Mesendoderm (in vitro differentiated cells): ENCODE measurements at regions not wholly inside any gene's neighbourhood (a gene's known extent, or its start where the extent isn't known, plus 50 kb on each side); places are given as distances from the start of the nearest gene placed in this dataset.
"Not testable (repeated sequence)": the region's sequence is repeated elsewhere in the genome, so short reads cannot be mapped to it uniquely, and the experiment has no call there.

ENCODE experiments used
- DNase-seq: peaks from one replicate; pipeline ENCODE4 v3.0.0; 2013
- H2AK5ac ChIP-seq: 2 replicates; pipeline ENCODE4 v1.6.1; 2013; ENCODE audit warnings: low read length, inconsistent platforms
- H2BK120ac ChIP-seq: 2 replicates; pipeline ENCODE4 v1.6.1; 2013; ENCODE audit warnings: low read depth, mild to moderate bottlenecking, low read length, moderate library complexity, mixed read lengths
- H2BK15ac ChIP-seq: replicated peaks from 2 replicates; pipeline ENCODE4 v1.6.1; 2013; ENCODE audit warnings: low read depth, mild to moderate bottlenecking, moderate library complexity
- H2BK5ac ChIP-seq: 2 replicates; pipeline ENCODE4 v1.6.1; 2013; ENCODE audit warnings: low read length, inconsistent platforms
- H3K18ac ChIP-seq: 2 replicates; pipeline ENCODE4 v1.6.1; 2013; ENCODE audit warnings: mild to moderate bottlenecking, low read length, mixed read lengths
- H3K23ac ChIP-seq: one replicate; pipeline ENCODE4 v1.6.1; 2013; ENCODE audit warnings: low read length
- H3K27ac ChIP-seq: 2 replicates; pipeline ENCODE4 v1.5.1; 2013; ENCODE audit warnings: low read depth, mild to moderate bottlenecking, inconsistent platforms, low read length, moderate library complexity
- H3K27me3 ChIP-seq: 2 replicates; pipeline ENCODE4 v1.6.1; 2013; ENCODE audit warnings: low read length, control low read depth, mild to moderate bottlenecking, inconsistent platforms; ENCODE audit not compliant: insufficient read depth, poor library complexity
- H3K36me3 ChIP-seq: 2 replicates; pipeline ENCODE4 v1.6.1; 2013; ENCODE audit warnings: low read length, inconsistent platforms; ENCODE audit not compliant: control insufficient read depth, insufficient read depth
- H3K4ac ChIP-seq: one replicate; pipeline ENCODE4 v1.6.1; 2013; ENCODE audit warnings: low read depth, mild to moderate bottlenecking, low read length, moderate library complexity
- H3K4me1 ChIP-seq: 2 replicates; pipeline ENCODE4 v1.6.1; 2013; ENCODE audit warnings: low read depth, low read length, inconsistent platforms; ENCODE audit not compliant: control insufficient read depth
- H3K4me2 ChIP-seq: 2 replicates; pipeline ENCODE4 v1.6.1; 2013; ENCODE audit warnings: low read length
- H3K4me3 ChIP-seq: 2 replicates; pipeline ENCODE4 v1.5.1; 2013; ENCODE audit warnings: mild to moderate bottlenecking, low read length
- H3K56ac ChIP-seq: one replicate; pipeline ENCODE4 v1.6.1; 2013; ENCODE audit warnings: low read length
- H3K79me1 ChIP-seq: 2 replicates; pipeline ENCODE4 v1.6.1; 2013; ENCODE audit warnings: low read length, inconsistent platforms
- H3K79me2 ChIP-seq: 2 replicates; pipeline ENCODE4 v1.6.1; 2013; ENCODE audit warnings: mild to moderate bottlenecking, low read length; ENCODE audit not compliant: control insufficient read depth, insufficient read depth
- H3K9ac ChIP-seq: 2 replicates; pipeline ENCODE4 v1.6.1; 2013; ENCODE audit warnings: low read length, inconsistent platforms
- H4K5ac ChIP-seq: one replicate; pipeline ENCODE4 v1.6.1; 2013; ENCODE audit warnings: low read length
- H4K8ac ChIP-seq: one replicate; pipeline ENCODE4 v1.6.1; 2013; ENCODE audit warnings: low read depth, mild to moderate bottlenecking, control low read depth, low read length, moderate library complexity
- WGBS: extraction: QIAGEN DNeasy Blood & Tissue Kit; methylation state at CpG from one replicate; pipeline ENCODE4 v1.1.7; 2013; ENCODE audit warnings: low lambda C conversion rate, missing lambda C conversion rate; ENCODE audit not compliant: insufficient coverage; ENCODE audit errors: extremely low coverage; 5-methylcytosine and 5-hydroxymethylcytosine counted together

- not testable (repeated sequence) for H2BK15ac ChIP-seq, H3K36me3 ChIP-seq, H2AK5ac ChIP-seq, H2BK120ac ChIP-seq, H3K79me2 ChIP-seq, H3K4ac ChIP-seq, H3K4me1 ChIP-seq, H3K23ac ChIP-seq, H3K9ac ChIP-seq, H4K8ac ChIP-seq, H3K27me3 ChIP-seq, H3K27ac ChIP-seq, H3K4me3 ChIP-seq, H3K18ac ChIP-seq, H2BK5ac ChIP-seq, DNase-seq, H3K79me1 ChIP-seq, H3K4me2 ChIP-seq, H4K5ac ChIP-seq, H3K56ac ChIP-seq
- no CpG with 5 or more reads among the region's 7 CpGs for WGBS
Measured at GRCh38 chrX:454514-454913, 67.8 kb upstream of the PPP2R3B start.

- Histone ChIP-seq H3K36me3 (no peaks in the 10 kb centered on the region), H3K27me3 (no peaks in the 10 kb centered on the region), H3K79me1 (no peaks in the 10 kb centered on the region), H2AK5ac (no peak overlapping the region), H4K8ac (no peak overlapping the region), H3K27ac (no peak overlapping the region), H3K4ac (no peak overlapping the region), H3K4me2 (no peak overlapping the region), H2BK120ac (no peak overlapping the region), H3K56ac (no peak overlapping the region), H3K18ac (no peak overlapping the region), H4K5ac (no peak overlapping the region), H3K23ac (no peak overlapping the region), H3K4me3 (no peak overlapping the region), H2BK15ac (no peak overlapping the region), H2BK5ac (no peak overlapping the region), H3K4me1 (no peaks in the 10 kb centered on the region), H3K79me2 (no peaks in the 10 kb centered on the region), H3K9ac (no peak overlapping the region)
- WGBS, result no CpG with 5 or more reads among the region's 8 CpGs
- no peak for DNase-seq
Measured at GRCh38 chrX:455199-455598, 68.5 kb upstream of the PPP2R3B start.

- no peak overlapping the region for H3K23ac ChIP-seq
- H3K36me3 ChIP-seq, result no peaks in the 10 kb centered on the region
- no peak overlapping the region for H4K8ac ChIP-seq
- no peak for DNase-seq
- no peaks in the 10 kb centered on the region for H3K79me1 ChIP-seq
- H3K4me1 ChIP-seq, result no peaks in the 10 kb centered on the region
- no peak overlapping the region for H3K9ac ChIP-seq
- H3K27ac ChIP-seq, result no peak overlapping the region
- no peak overlapping the region for H2BK120ac ChIP-seq
- no CpG with 5 or more reads among the region's 9 CpGs for WGBS
- no peak overlapping the region for H3K4ac ChIP-seq
- no peaks in the 10 kb centered on the region for H3K27me3 ChIP-seq
- H3K56ac ChIP-seq, result no peak overlapping the region
- H2BK5ac ChIP-seq, result no peak overlapping the region
- no peak overlapping the region for H2BK15ac ChIP-seq
- no peak overlapping the region for H3K18ac ChIP-seq
- H2AK5ac ChIP-seq, result no peak overlapping the region
- no peaks in the 10 kb centered on the region for H3K79me2 ChIP-seq
- H3K4me2 ChIP-seq, result no peak overlapping the region
- no peak overlapping the region for H4K5ac ChIP-seq
- H3K4me3 ChIP-seq, result no peak overlapping the region
Measured at GRCh38 chrX:455673-456072, 69.0 kb upstream of the PPP2R3B start.

- H2BK5ac ChIP-seq, result no peak overlapping the region
- H3K56ac ChIP-seq, result no peak overlapping the region
- H3K36me3 ChIP-seq, result no peaks in the 10 kb centered on the region
- no peak overlapping the region for H2BK120ac ChIP-seq
- H2AK5ac ChIP-seq, result no peak overlapping the region
- H3K9ac ChIP-seq, result no peak overlapping the region
- no peak overlapping the region for H3K4ac ChIP-seq
- no peaks in the 10 kb centered on the region for H3K79me1 ChIP-seq
- no peak overlapping the region for H2BK15ac ChIP-seq
- H3K23ac ChIP-seq, result no peak overlapping the region
- H4K5ac ChIP-seq, result no peak overlapping the region
- no peaks in the 10 kb centered on the region for H3K27me3 ChIP-seq
- no peaks in the 10 kb centered on the region for H3K79me2 ChIP-seq
- H3K4me2 ChIP-seq, result no peak overlapping the region
- no peaks in the 10 kb centered on the region for H3K4me1 ChIP-seq
- no peak for DNase-seq
- H4K8ac ChIP-seq, result no peak overlapping the region
- no peak overlapping the region for H3K18ac ChIP-seq
- no peak overlapping the region for H3K4me3 ChIP-seq
- no peak overlapping the region for H3K27ac ChIP-seq
Measured at GRCh38 chrX:456146-456545, 69.4 kb upstream of the PPP2R3B start.

GRCh38 chrX:456551-457291 lies 70.0 kb upstream of the PPP2R3B start:
- H3K18ac ChIP-seq, result no peak overlapping the region
- DNase-seq, result no peak

GRCh38 chrX:457292-457679 lies 70.6 kb upstream of the PPP2R3B start:
- Histone ChIP-seq H3K56ac (no peak overlapping the region), H3K18ac (no peak overlapping the region)

More at GRCh38 chrX:456551-457291, 70.0 kb upstream of the PPP2R3B start:
- H3K23ac ChIP-seq, result no peak overlapping the region
- H4K8ac ChIP-seq, result no peak overlapping the region
- H3K9ac ChIP-seq, result no peak overlapping the region
- no peak overlapping the region for H2AK5ac ChIP-seq
- H3K36me3 ChIP-seq, result no peaks in the 10 kb centered on the region
- no peak overlapping the region for H4K5ac ChIP-seq
- H3K4ac ChIP-seq, result no peak overlapping the region
- H2BK120ac ChIP-seq, result no peak overlapping the region
- H3K4me2 ChIP-seq, result no peak overlapping the region
- no peak overlapping the region for H3K56ac ChIP-seq
- WGBS, result 100% methylated on average over 1 of the region's 5 CpGs
- H2BK5ac ChIP-seq, result no peak overlapping the region
- H3K4me3 ChIP-seq, result no peak overlapping the region
- H3K79me1 ChIP-seq, result no peaks in the 10 kb centered on the region
- H2BK15ac ChIP-seq, result no peak overlapping the region
- no peak overlapping the region for H3K27ac ChIP-seq
- H3K27me3 ChIP-seq, result no peaks in the 10 kb centered on the region
- no peaks in the 10 kb centered on the region for H3K4me1 ChIP-seq
- H3K79me2 ChIP-seq, result no peaks in the 10 kb centered on the region

More at GRCh38 chrX:457292-457679, 70.6 kb upstream of the PPP2R3B start:
- Histone ChIP-seq H2BK5ac (no peak overlapping the region), H3K4me3 (no peak overlapping the region), H3K4me1 (no peaks in the 10 kb centered on the region), H2BK15ac (no peak overlapping the region), H2AK5ac (no peak overlapping the region), H2BK120ac (no peak overlapping the region), H4K8ac (no peak overlapping the region), H3K79me1 (no peaks in the 10 kb centered on the region), H3K23ac (no peak overlapping the region), H3K4me2 (no peak overlapping the region), H3K79me2 (no peaks in the 10 kb centered on the region), H3K27ac (no peak overlapping the region), H4K5ac (no peak overlapping the region), H3K9ac (no peak overlapping the region), H3K4ac (no peak overlapping the region), H3K36me3 (no peaks in the 10 kb centered on the region), H3K27me3 (no peaks in the 10 kb centered on the region)
- WGBS, result 100% methylated on average over 2 of the region's 2 CpGs
- DNase-seq, result no peak
